WTC11 (cell line): ENCODE measurements at regions not wholly inside any gene's neighbourhood (a gene's known extent, or its start where the extent isn't known, plus 50 kb on each side); places are given as distances from the start of the nearest gene placed in this dataset.

ENCODE experiments used
- ATAC-seq: fragments of 200-7000 bp; cut with Tn5 transposase; 2 replicates; pipeline ENCODE4 v1.10.0; 2021; ENCODE audit warnings: mild to moderate bottlenecking, moderate library complexity
- CTCF ChIA-PET: fragments of 300-600 bp; sonication (Branson Sonifier 250); formaldehyde crosslinking; loops from one replicate; lab custom pipeline; 2021; ENCODE audit warnings: antibody characterized with exemption; lab: Charles Lee
- POLR2A ChIA-PET: fragments of 350-600 bp; sonication (Branson Sonifier 250); formaldehyde crosslinking; loops from one replicate; lab custom pipeline; 2021; ENCODE audit warnings: antibody characterized with exemption; lab: Charles Lee
- DNase-seq: peaks from one replicate; pipeline ENCODE4 v3.0.0; 2021; ENCODE audit warnings: low spot score
- H3K27ac Mint-ChIP-seq: 2 replicates; pipeline ENCODE4 v1.8.0; 2021; ENCODE audit warnings: mixed read lengths
- H3K27me3 Mint-ChIP-seq: 2 replicates; pipeline ENCODE4 v1.8.0; 2021; ENCODE audit warnings: low read depth, mild to moderate bottlenecking, moderate library complexity, mixed read lengths
- H3K36me3 Mint-ChIP-seq: 2 replicates; pipeline ENCODE4 v1.8.0; 2021; ENCODE audit warnings: mixed read lengths
- H3K4me1 Mint-ChIP-seq: 2 replicates; pipeline ENCODE4 v1.8.0; 2022; ENCODE audit warnings: mixed read lengths
- H3K4me3 Mint-ChIP-seq: 2 replicates; pipeline ENCODE4 v1.8.0; 2021; ENCODE audit warnings: mild to moderate bottlenecking, moderate library complexity, mixed read lengths
- H3K9me3 Mint-ChIP-seq: 2 replicates; pipeline ENCODE4 v1.8.0; 2021; ENCODE audit warnings: mixed read lengths
- ATF6 ChIP-seq: sonication (generic); formaldehyde crosslinking; IDR thresholded peaks from 2 replicates; pipeline ENCODE4 v1.8.1; 2023; ENCODE audit warnings: mild to moderate bottlenecking, missing genetic modification reagents
- CREB1 ChIP-seq: sonication (generic); formaldehyde crosslinking; IDR thresholded peaks from 2 replicates; pipeline ENCODE4 v1.8.0; 2023; ENCODE audit warnings: mild to moderate bottlenecking, missing genetic modification reagents
- CTCF ChIP-seq: fragments of 200-600 bp; IDR thresholded peaks from 2 replicates; pipeline ENCODE4 v1.8.0; 2022; ENCODE audit warnings: antibody characterized with exemption
- E2F4 ChIP-seq: sonication (generic); formaldehyde crosslinking; IDR thresholded peaks from 2 replicates; pipeline ENCODE4 v1.8.1; 2022; ENCODE audit warnings: low read depth, mild to moderate bottlenecking, moderate library complexity, missing genetic modification reagents, borderline replicate concordance
- E2F5 ChIP-seq: sonication (generic); formaldehyde crosslinking; IDR thresholded peaks from 2 replicates; pipeline ENCODE4 v1.8.1; 2022; ENCODE audit warnings: mild to moderate bottlenecking, moderate library complexity, missing genetic modification reagents
- FOXJ3 ChIP-seq: sonication (generic); formaldehyde crosslinking; IDR thresholded peaks from 2 replicates; pipeline ENCODE4 v1.9.0; 2021; ENCODE audit warnings: missing genetic modification reagents, mild to moderate bottlenecking, borderline replicate concordance
- JAZF1 ChIP-seq: fragments of 250-450 bp; sonication (Bioruptor Pico); IDR thresholded peaks from 2 replicates; pipeline ENCODE4 v1.9.0; 2021; ENCODE audit warnings: moderate library complexity, mild to moderate bottlenecking, inconsistent platforms
- KAT7 ChIP-seq: sonication (generic); formaldehyde crosslinking; IDR thresholded peaks from 2 replicates; pipeline ENCODE4 v1.8.1; 2023; ENCODE audit warnings: missing genetic modification reagents, mild to moderate bottlenecking, borderline replicate concordance
- MXD4 ChIP-seq: fragments of 250-450 bp; sonication (Bioruptor Pico); IDR thresholded peaks from 2 replicates; pipeline ENCODE4 v1.8.0; 2021; ENCODE audit warnings: mild to moderate bottlenecking, moderate library complexity, borderline replicate concordance
- PRDM15 ChIP-seq: sonication (generic); formaldehyde crosslinking; IDR thresholded peaks from 2 replicates; pipeline ENCODE4 v1.8.0; 2022; ENCODE audit warnings: missing genetic modification reagents
- SMAD3 ChIP-seq: sonication (generic); formaldehyde crosslinking; IDR thresholded peaks from 2 replicates; pipeline ENCODE4 v1.8.0; 2022; ENCODE audit warnings: missing genetic modification reagents, mild to moderate bottlenecking, borderline replicate concordance
- USF2 ChIP-seq: sonication (generic); formaldehyde crosslinking; IDR thresholded peaks from 2 replicates; pipeline ENCODE4 v1.8.1; 2023; ENCODE audit warnings: mild to moderate bottlenecking, missing genetic modification reagents, moderate library complexity
- ZBTB43 ChIP-seq: sonication (generic); formaldehyde crosslinking; IDR thresholded peaks from 2 replicates; pipeline ENCODE4 v1.8.1; 2023; ENCODE audit warnings: mild to moderate bottlenecking, missing genetic modification reagents
- ZNF263 ChIP-seq: sonication (generic); formaldehyde crosslinking; IDR thresholded peaks from 2 replicates; pipeline ENCODE4 v1.8.1; 2022; ENCODE audit warnings: low read depth, mild to moderate bottlenecking, moderate library complexity, missing genetic modification reagents

- TF ChIP-seq CREB1 (CRISPR knock-in tag) (no peak), FOXJ3 (CRISPR knock-in tag) (no peak), USF2 (CRISPR knock-in tag) (no peak), ZNF263 (CRISPR knock-in tag) (no peak), ZBTB43 (CRISPR knock-in tag) (no peak), MXD4 (CRISPR knock-in tag) (no peak), PRDM15 (CRISPR knock-in tag) (no peak), E2F5 (no peak)
Observed at GRCh38 chr5:121009058-121009457, 545.0 kb downstream of the PRR16 start (continued).

GRCh38 chr5:121018004-121018403 is 553.9 kb downstream of the PRR16 start:
- TF ChIP-seq PRDM15 (CRISPR knock-in tag) = no peak
- TF ChIP-seq JAZF1 (CRISPR knock-in tag) = no peak
- TF ChIP-seq ATF6 = no peak
- no peak for TF ChIP-seq FOXJ3 (CRISPR knock-in tag)
- TF ChIP-seq E2F4 (CRISPR knock-in tag) = no peak
- no peak for TF ChIP-seq SMAD3 (CRISPR knock-in tag)
- TF ChIP-seq KAT7 = no peak
- no peak for TF ChIP-seq CTCF
- DNase-seq = no peak
- H3K4me1 Mint-ChIP-seq = peaks cover 6% of the 10 kb centered on the region
- H3K36me3 Mint-ChIP-seq = no peaks in the 10 kb centered on the region
- no peak overlapping the region for H3K27ac Mint-ChIP-seq
- ATAC-seq = no peak
- POLR2A ChIA-PET = no interaction called here
- no peaks in the 10 kb centered on the region for H3K27me3 Mint-ChIP-seq
- H3K9me3 Mint-ChIP-seq = no peaks in the 10 kb centered on the region
- no peak overlapping the region for H3K4me3 Mint-ChIP-seq
- CTCF ChIA-PET = no interaction called here
